WTC11 (cell line): ENCODE measurements at regions not wholly inside any gene's neighbourhood (a gene's known extent, or its start where the extent isn't known, plus 50 kb on each side); places are given as distances from the start of the nearest gene placed in this dataset.

Experiments used
- ATAC-seq: fragments of 200-7000 bp; cut with Tn5 transposase; 2 replicates; pipeline ENCODE4 v1.10.0; 2021; ENCODE audit warnings: mild to moderate bottlenecking, moderate library complexity
- CTCF ChIA-PET: fragments of 300-600 bp; sonication (Branson Sonifier 250); formaldehyde crosslinking; loops from one replicate; lab custom pipeline; 2021; ENCODE audit warnings: antibody characterized with exemption; lab: Charles Lee
- POLR2A ChIA-PET: fragments of 350-600 bp; sonication (Branson Sonifier 250); formaldehyde crosslinking; loops from one replicate; lab custom pipeline; 2021; ENCODE audit warnings: antibody characterized with exemption; lab: Charles Lee
- DNase-seq: peaks from one replicate; pipeline ENCODE4 v3.0.0; 2021; ENCODE audit warnings: low spot score
- H3K27ac Mint-ChIP-seq: 2 replicates; pipeline ENCODE4 v1.8.0; 2021; ENCODE audit warnings: mixed read lengths
- H3K27me3 Mint-ChIP-seq: 2 replicates; pipeline ENCODE4 v1.8.0; 2021; ENCODE audit warnings: low read depth, mild to moderate bottlenecking, moderate library complexity, mixed read lengths
- H3K36me3 Mint-ChIP-seq: 2 replicates; pipeline ENCODE4 v1.8.0; 2021; ENCODE audit warnings: mixed read lengths
- H3K4me1 Mint-ChIP-seq: 2 replicates; pipeline ENCODE4 v1.8.0; 2022; ENCODE audit warnings: mixed read lengths
- H3K4me3 Mint-ChIP-seq: 2 replicates; pipeline ENCODE4 v1.8.0; 2021; ENCODE audit warnings: mild to moderate bottlenecking, moderate library complexity, mixed read lengths
- H3K9me3 Mint-ChIP-seq: 2 replicates; pipeline ENCODE4 v1.8.0; 2021; ENCODE audit warnings: mixed read lengths
- ATF1 ChIP-seq: sonication (generic); formaldehyde crosslinking; IDR thresholded peaks from 2 replicates; pipeline ENCODE4 v1.8.1; 2023; ENCODE audit warnings: mild to moderate bottlenecking, moderate library complexity, missing genetic modification reagents
- CTCF ChIP-seq: fragments of 200-600 bp; IDR thresholded peaks from 2 replicates; pipeline ENCODE4 v1.8.0; 2022; ENCODE audit warnings: antibody characterized with exemption
- ELF4 ChIP-seq: sonication (generic); formaldehyde crosslinking; IDR thresholded peaks from 2 replicates; pipeline ENCODE4 v1.8.1; 2022; ENCODE audit warnings: low read depth, mild to moderate bottlenecking, moderate library complexity, missing genetic modification reagents
- EMX1 ChIP-seq: fragments of 250-450 bp; sonication (Bioruptor Pico); IDR thresholded peaks from 2 replicates; pipeline ENCODE4 v1.8.0; 2021; ENCODE audit warnings: mild to moderate bottlenecking
- ESRRA ChIP-seq: sonication (generic); formaldehyde crosslinking; IDR thresholded peaks from 2 replicates; pipeline ENCODE4 v1.8.1; 2022; ENCODE audit warnings: mild to moderate bottlenecking, missing genetic modification reagents, borderline replicate concordance
- ETV6 ChIP-seq: sonication (generic); formaldehyde crosslinking; IDR thresholded peaks from 2 replicates; pipeline ENCODE4 v1.8.1; 2022; ENCODE audit warnings: mild to moderate bottlenecking, missing genetic modification reagents
- FOXK1 ChIP-seq: sonication (generic); formaldehyde crosslinking; IDR thresholded peaks from 2 replicates; pipeline ENCODE4 v1.8.0; 2022; ENCODE audit warnings: mild to moderate bottlenecking, moderate library complexity, missing genetic modification reagents
- FOXP1 ChIP-seq: sonication (generic); formaldehyde crosslinking; IDR thresholded peaks from 2 replicates; pipeline ENCODE4 v1.8.0; 2022; ENCODE audit warnings: missing genetic modification reagents, mild to moderate bottlenecking, moderate library complexity, borderline replicate concordance
- GABPB1 ChIP-seq: sonication (generic); formaldehyde crosslinking; IDR thresholded peaks from 2 replicates; pipeline ENCODE4 v1.8.1; 2023; ENCODE audit warnings: mild to moderate bottlenecking, missing genetic modification reagents
- GTF2I ChIP-seq: fragments of 250-450 bp; sonication (Bioruptor Pico); conservative IDR thresholded peaks from 2 replicates; pipeline ENCODE4 v1.4.0; 2021; ENCODE audit warnings: mild to moderate bottlenecking
- KAT7 ChIP-seq: sonication (generic); formaldehyde crosslinking; IDR thresholded peaks from 2 replicates; pipeline ENCODE4 v1.8.1; 2023; ENCODE audit warnings: missing genetic modification reagents, mild to moderate bottlenecking, borderline replicate concordance
- MAX ChIP-seq: sonication (generic); formaldehyde crosslinking; IDR thresholded peaks from 2 replicates; pipeline ENCODE4 v1.8.0; 2022; ENCODE audit warnings: mild to moderate bottlenecking, missing genetic modification reagents
- MLX ChIP-seq: sonication (generic); formaldehyde crosslinking; IDR thresholded peaks from 2 replicates; pipeline ENCODE4 v1.8.1; 2023; ENCODE audit warnings: mild to moderate bottlenecking, missing genetic modification reagents, moderate library complexity
- NR1H2 ChIP-seq: sonication (generic); formaldehyde crosslinking; IDR thresholded peaks from 2 replicates; pipeline ENCODE4 v1.9.0; 2021; ENCODE audit warnings: mild to moderate bottlenecking, moderate library complexity, missing genetic modification reagents
- OVOL2 ChIP-seq: fragments of 250-450 bp; sonication (Bioruptor Pico); IDR thresholded peaks from 2 replicates; pipeline ENCODE4 v1.9.0; 2021; ENCODE audit warnings: mild to moderate bottlenecking, borderline replicate concordance
- PRRX2 ChIP-seq: fragments of 250-450 bp; sonication (Bioruptor Pico); IDR thresholded peaks from 2 replicates; pipeline ENCODE4 v1.8.0; 2021; ENCODE audit warnings: mild to moderate bottlenecking
- RELA ChIP-seq: sonication (generic); formaldehyde crosslinking; IDR thresholded peaks from 2 replicates; pipeline ENCODE4 v1.8.1; 2022; ENCODE audit warnings: missing genetic modification reagents, mild to moderate bottlenecking, borderline replicate concordance
- TEAD1 ChIP-seq: sonication (generic); formaldehyde crosslinking; IDR thresholded peaks from 2 replicates; pipeline ENCODE4 v1.8.0; 2022; ENCODE audit warnings: mild to moderate bottlenecking, missing genetic modification reagents
- TEAD4 ChIP-seq: sonication (generic); formaldehyde crosslinking; IDR thresholded peaks from 2 replicates; pipeline ENCODE4 v1.8.0; 2022; ENCODE audit warnings: mild to moderate bottlenecking, missing genetic modification reagents
- USF2 ChIP-seq: sonication (generic); formaldehyde crosslinking; IDR thresholded peaks from 2 replicates; pipeline ENCODE4 v1.8.1; 2023; ENCODE audit warnings: mild to moderate bottlenecking, missing genetic modification reagents, moderate library complexity
- ZNF138 ChIP-seq: sonication (generic); formaldehyde crosslinking; conservative IDR thresholded peaks from 2 replicates; pipeline ENCODE4 v1.8.1; 2022; ENCODE audit warnings: mild to moderate bottlenecking, moderate library complexity, missing genetic modification reagents
- ZNF281 ChIP-seq: sonication (generic); formaldehyde crosslinking; IDR thresholded peaks from 2 replicates; pipeline ENCODE4 v1.8.0; 2023; ENCODE audit warnings: mild to moderate bottlenecking, missing genetic modification reagents
- ZNF317 ChIP-seq: sonication (generic); formaldehyde crosslinking; IDR thresholded peaks from 2 replicates; pipeline ENCODE4 v1.8.1; 2023; ENCODE audit warnings: low read depth, mild to moderate bottlenecking, moderate library complexity, missing genetic modification reagents, borderline replicate concordance
- ZNF416 ChIP-seq: fragments of 250-450 bp; sonication (Bioruptor Pico); IDR thresholded peaks from 2 replicates; pipeline ENCODE4 v1.9.0; 2021; ENCODE audit warnings: mild to moderate bottlenecking, inconsistent platforms
- ZNF423 ChIP-seq: fragments of 250-450 bp; sonication (Bioruptor Pico); IDR thresholded peaks from 2 replicates; pipeline ENCODE4 v2.1.2; 2022; ENCODE audit warnings: mild to moderate bottlenecking, moderate library complexity
- TF ChIP-seq, protein P1 (sequence below): sonication (generic); formaldehyde crosslinking; IDR thresholded peaks from 2 replicates; pipeline ENCODE4 v1.8.0; 2023; ENCODE audit warnings: missing genetic modification reagents, mild to moderate bottlenecking, borderline replicate concordance
- TF ChIP-seq, protein P2 (sequence below): sonication (generic); formaldehyde crosslinking; IDR thresholded peaks from 2 replicates; pipeline ENCODE4 v1.8.1; 2022; ENCODE audit warnings: low read depth, mild to moderate bottlenecking, moderate library complexity, missing genetic modification reagents, borderline replicate concordance

- Mint-ChIP-seq H3K9me3 (no peaks in the 10 kb centered on the region), H3K27me3 (no peaks in the 10 kb centered on the region), H3K4me1 (peaks cover 15% of the 10 kb centered on the region), H3K27ac (no peak overlapping the region), H3K4me3 (no peak overlapping the region), H3K36me3 (no peaks in the 10 kb centered on the region)
- no peak for TF ChIP-seq ZNF138 (CRISPR knock-in tag)
- TF ChIP-seq, protein P1, sequence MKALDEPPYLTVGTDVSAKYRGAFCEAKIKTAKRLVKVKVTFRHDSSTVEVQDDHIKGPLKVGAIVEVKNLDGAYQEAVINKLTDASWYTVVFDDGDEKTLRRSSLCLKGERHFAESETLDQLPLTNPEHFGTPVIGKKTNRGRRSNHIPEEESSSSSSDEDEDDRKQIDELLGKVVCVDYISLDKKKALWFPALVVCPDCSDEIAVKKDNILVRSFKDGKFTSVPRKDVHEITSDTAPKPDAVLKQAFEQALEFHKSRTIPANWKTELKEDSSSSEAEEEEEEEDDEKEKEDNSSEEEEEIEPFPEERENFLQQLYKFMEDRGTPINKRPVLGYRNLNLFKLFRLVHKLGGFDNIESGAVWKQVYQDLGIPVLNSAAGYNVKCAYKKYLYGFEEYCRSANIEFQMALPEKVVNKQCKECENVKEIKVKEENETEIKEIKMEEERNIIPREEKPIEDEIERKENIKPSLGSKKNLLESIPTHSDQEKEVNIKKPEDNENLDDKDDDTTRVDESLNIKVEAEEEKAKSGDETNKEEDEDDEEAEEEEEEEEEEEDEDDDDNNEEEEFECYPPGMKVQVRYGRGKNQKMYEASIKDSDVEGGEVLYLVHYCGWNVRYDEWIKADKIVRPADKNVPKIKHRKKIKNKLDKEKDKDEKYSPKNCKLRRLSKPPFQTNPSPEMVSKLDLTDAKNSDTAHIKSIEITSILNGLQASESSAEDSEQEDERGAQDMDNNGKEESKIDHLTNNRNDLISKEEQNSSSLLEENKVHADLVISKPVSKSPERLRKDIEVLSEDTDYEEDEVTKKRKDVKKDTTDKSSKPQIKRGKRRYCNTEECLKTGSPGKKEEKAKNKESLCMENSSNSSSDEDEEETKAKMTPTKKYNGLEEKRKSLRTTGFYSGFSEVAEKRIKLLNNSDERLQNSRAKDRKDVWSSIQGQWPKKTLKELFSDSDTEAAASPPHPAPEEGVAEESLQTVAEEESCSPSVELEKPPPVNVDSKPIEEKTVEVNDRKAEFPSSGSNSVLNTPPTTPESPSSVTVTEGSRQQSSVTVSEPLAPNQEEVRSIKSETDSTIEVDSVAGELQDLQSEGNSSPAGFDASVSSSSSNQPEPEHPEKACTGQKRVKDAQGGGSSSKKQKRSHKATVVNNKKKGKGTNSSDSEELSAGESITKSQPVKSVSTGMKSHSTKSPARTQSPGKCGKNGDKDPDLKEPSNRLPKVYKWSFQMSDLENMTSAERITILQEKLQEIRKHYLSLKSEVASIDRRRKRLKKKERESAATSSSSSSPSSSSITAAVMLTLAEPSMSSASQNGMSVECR (CRISPR knock-in tag): no peak
- no peak for TF ChIP-seq ATF1 (CRISPR knock-in tag)
- no peak for TF ChIP-seq OVOL2 (CRISPR knock-in tag)
- no peak for TF ChIP-seq TEAD4 (CRISPR knock-in tag)
- no peak for TF ChIP-seq ZNF317 (CRISPR knock-in tag)
- TF ChIP-seq EMX1 (CRISPR knock-in tag): no peak
- TF ChIP-seq ZNF423 (CRISPR knock-in tag): no peak
- TF ChIP-seq ETV6 (CRISPR knock-in tag): no peak
- no peak for TF ChIP-seq ESRRA (CRISPR knock-in tag)
- TF ChIP-seq ZNF416 (CRISPR knock-in tag): no peak
- no peak for TF ChIP-seq RELA (CRISPR knock-in tag)
- TF ChIP-seq ZNF281 (CRISPR knock-in tag): no peak
- TF ChIP-seq TEAD1 (CRISPR knock-in tag): no peak
- TF ChIP-seq MAX (CRISPR knock-in tag): no peak
- TF ChIP-seq FOXP1 (CRISPR knock-in tag): no peak
- TF ChIP-seq ELF4 (CRISPR knock-in tag): no peak
- TF ChIP-seq NR1H2 (CRISPR knock-in tag): no peak
- TF ChIP-seq MLX: no peak
- ATAC-seq: no peak
- CTCF ChIA-PET: no interaction called here
- POLR2A ChIA-PET: no interaction called here
- DNase-seq: no peak
Observed at GRCh38 chr5:57613741-57614140, 131.1 kb upstream of the ACTBL2 start.

- no peak for ATAC-seq
- Mint-ChIP-seq H3K27ac (no peak overlapping the region), H3K4me1 (peaks cover 15% of the 10 kb centered on the region), H3K4me3 (no peak overlapping the region), H3K36me3 (no peaks in the 10 kb centered on the region), H3K9me3 (no peaks in the 10 kb centered on the region), H3K27me3 (no peaks in the 10 kb centered on the region)
- ChIA-PET CTCF (no interaction called here), POLR2A (no interaction called here)
- no peak for DNase-seq
- TF ChIP-seq EMX1 (CRISPR knock-in tag) (no peak), PRRX2 (no peak), GTF2I (CRISPR knock-in tag) (no peak), FOXK1 (no peak), USF2 (CRISPR knock-in tag) (no peak), CTCF (no peak), GABPB1 (CRISPR knock-in tag) (no peak), KAT7 (CRISPR knock-in tag) (no peak)
- TF ChIP-seq, protein P2, sequence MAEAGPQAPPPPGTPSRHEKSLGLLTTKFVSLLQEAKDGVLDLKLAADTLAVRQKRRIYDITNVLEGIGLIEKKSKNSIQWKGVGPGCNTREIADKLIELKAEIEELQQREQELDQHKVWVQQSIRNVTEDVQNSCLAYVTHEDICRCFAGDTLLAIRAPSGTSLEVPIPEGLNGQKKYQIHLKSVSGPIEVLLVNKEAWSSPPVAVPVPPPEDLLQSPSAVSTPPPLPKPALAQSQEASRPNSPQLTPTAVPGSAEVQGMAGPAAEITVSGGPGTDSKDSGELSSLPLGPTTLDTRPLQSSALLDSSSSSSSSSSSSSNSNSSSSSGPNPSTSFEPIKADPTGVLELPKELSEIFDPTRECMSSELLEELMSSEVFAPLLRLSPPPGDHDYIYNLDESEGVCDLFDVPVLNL: no peak
Observed at GRCh38 chr5:57611177-57611576, 128.6 kb upstream of the ACTBL2 start.
